IMR-90 (cell line): ENCODE measurements at regions not wholly inside any gene's neighbourhood (a gene's known extent, or its start where the extent isn't known, plus 50 kb on each side); places are given as distances from the start of the nearest gene placed in this dataset.
"Not testable (repeated sequence)": the region's sequence is repeated elsewhere in the genome, so short reads cannot be mapped to it uniquely, and the experiment has no call there.

Source experiments
- MAZ ChIP-seq: IDR thresholded peaks from 2 replicates; pipeline ENCODE4 v1.6.1; 2012; ENCODE audit warnings: low read depth, mild to moderate bottlenecking, low read length, improper control_type of control experiment, moderate library complexity, borderline replicate concordance
- POLR2A ChIP-seq: IDR thresholded peaks from 2 replicates; pipeline ENCODE4 v1.6.1; 2012; ENCODE audit warnings: mild to moderate bottlenecking, low read depth, low read length
- RCOR1 ChIP-seq: IDR thresholded peaks from 2 replicates; pipeline ENCODE4 v1.6.1; 2012; ENCODE audit warnings: mild to moderate bottlenecking, low read length, improper control_type of control experiment; ENCODE audit not compliant: insufficient replicate concordance
- TF ChIP-seq, protein P1 (sequence below): conservative IDR thresholded peaks from 2 replicates; pipeline ENCODE4 v1.5.1; 2012; ENCODE audit warnings: mild to moderate bottlenecking, low read depth, low read length, improper control_type of control experiment

GRCh38 chr7:55740633-55741250, 121.8 kb downstream of the SEPTIN14 start:
- TF ChIP-seq RCOR1, POLR2A, MAZ: not testable (repeated sequence)
- TF ChIP-seq, protein P1, sequence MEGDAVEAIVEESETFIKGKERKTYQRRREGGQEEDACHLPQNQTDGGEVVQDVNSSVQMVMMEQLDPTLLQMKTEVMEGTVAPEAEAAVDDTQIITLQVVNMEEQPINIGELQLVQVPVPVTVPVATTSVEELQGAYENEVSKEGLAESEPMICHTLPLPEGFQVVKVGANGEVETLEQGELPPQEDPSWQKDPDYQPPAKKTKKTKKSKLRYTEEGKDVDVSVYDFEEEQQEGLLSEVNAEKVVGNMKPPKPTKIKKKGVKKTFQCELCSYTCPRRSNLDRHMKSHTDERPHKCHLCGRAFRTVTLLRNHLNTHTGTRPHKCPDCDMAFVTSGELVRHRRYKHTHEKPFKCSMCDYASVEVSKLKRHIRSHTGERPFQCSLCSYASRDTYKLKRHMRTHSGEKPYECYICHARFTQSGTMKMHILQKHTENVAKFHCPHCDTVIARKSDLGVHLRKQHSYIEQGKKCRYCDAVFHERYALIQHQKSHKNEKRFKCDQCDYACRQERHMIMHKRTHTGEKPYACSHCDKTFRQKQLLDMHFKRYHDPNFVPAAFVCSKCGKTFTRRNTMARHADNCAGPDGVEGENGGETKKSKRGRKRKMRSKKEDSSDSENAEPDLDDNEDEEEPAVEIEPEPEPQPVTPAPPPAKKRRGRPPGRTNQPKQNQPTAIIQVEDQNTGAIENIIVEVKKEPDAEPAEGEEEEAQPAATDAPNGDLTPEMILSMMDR: not testable (repeated sequence)
